Esophagus muscularis mucosa (tissue), 4 donors: ENCODE measurements at regions not wholly inside any gene's neighbourhood (a gene's known extent, or its start where the extent isn't known, plus 50 kb on each side); places are given as distances from the start of the nearest gene placed in this dataset.

Source experiments
- EP300 ChIP-seq: sonication (generic); formaldehyde crosslinking; IDR thresholded peaks from one replicate; pipeline ENCODE4 v1.6.1; 2017; ENCODE audit warnings: antibody characterized with exemption
- POLR2A ChIP-seq: fragments of 450-650 bp; IDR thresholded peaks from one replicate; pipeline ENCODE4 v1.6.1; 2017; ENCODE audit warnings: antibody characterized with exemption, moderate library complexity, mild to moderate bottlenecking, low read depth
- POLR2AphosphoS5 ChIP-seq, 2 donors: sonication (generic); formaldehyde crosslinking; IDR thresholded peaks; one replicate each; pipeline ENCODE4 v1.6.1; 2017; ENCODE audit warnings: antibody characterized with exemption in 2 of 2
- TF ChIP-seq, protein P1 (sequence below), 3 experiments: fragments of 200-600 bp in 2 of 3; fragments of 450-650 bp in 1 of 3; sonication (generic) in 2 of 3; IDR thresholded peaks; one replicate each; pipeline ENCODE4 v1.5.1; 2017 to 2019; ENCODE audit warnings: antibody characterized with exemption in 3 of 3, mild to moderate bottlenecking in 2 of 3, moderate library complexity in 1 of 3

- TF ChIP-seq, protein P1, sequence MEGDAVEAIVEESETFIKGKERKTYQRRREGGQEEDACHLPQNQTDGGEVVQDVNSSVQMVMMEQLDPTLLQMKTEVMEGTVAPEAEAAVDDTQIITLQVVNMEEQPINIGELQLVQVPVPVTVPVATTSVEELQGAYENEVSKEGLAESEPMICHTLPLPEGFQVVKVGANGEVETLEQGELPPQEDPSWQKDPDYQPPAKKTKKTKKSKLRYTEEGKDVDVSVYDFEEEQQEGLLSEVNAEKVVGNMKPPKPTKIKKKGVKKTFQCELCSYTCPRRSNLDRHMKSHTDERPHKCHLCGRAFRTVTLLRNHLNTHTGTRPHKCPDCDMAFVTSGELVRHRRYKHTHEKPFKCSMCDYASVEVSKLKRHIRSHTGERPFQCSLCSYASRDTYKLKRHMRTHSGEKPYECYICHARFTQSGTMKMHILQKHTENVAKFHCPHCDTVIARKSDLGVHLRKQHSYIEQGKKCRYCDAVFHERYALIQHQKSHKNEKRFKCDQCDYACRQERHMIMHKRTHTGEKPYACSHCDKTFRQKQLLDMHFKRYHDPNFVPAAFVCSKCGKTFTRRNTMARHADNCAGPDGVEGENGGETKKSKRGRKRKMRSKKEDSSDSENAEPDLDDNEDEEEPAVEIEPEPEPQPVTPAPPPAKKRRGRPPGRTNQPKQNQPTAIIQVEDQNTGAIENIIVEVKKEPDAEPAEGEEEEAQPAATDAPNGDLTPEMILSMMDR (IDR thresholded peaks at IDR 0.05): no peak
- no peak for TF ChIP-seq POLR2AphosphoS5 (IDR thresholded peaks at IDR 0.05)
- TF ChIP-seq POLR2A: no peak
- TF ChIP-seq EP300: no peak
Observed at GRCh38 chr22:22129387-22129786, 115.2 kb upstream of the VPREB1 start.
